OCI-LY7 (cell line): ENCODE measurements at regions not wholly inside any gene's neighbourhood (a gene's known extent, or its start where the extent isn't known, plus 50 kb on each side); places are given as distances from the start of the nearest gene placed in this dataset.

ENCODE experiments used
- BruUV-seq: library from RNA; stranded (reverse); fragments of 400-500 nt; replicated peaks from 2 replicates; lab custom pipeline; 2021; lab: Mats Ljungman, UMichigan
- CTCF ChIA-PET: fragments of 300-600 bp; sonication (Branson Sonifier 250); formaldehyde crosslinking; loops from one replicate; lab custom pipeline; 2022; ENCODE audit warnings: antibody characterized with exemption; ENCODE audit not compliant: unreplicated experiment; lab: Charles Lee
- POLR2A ChIA-PET: fragments of 300-600 bp; sonication (Branson Sonifier 250); formaldehyde crosslinking; loops from one replicate; lab custom pipeline; 2022; ENCODE audit warnings: antibody characterized with exemption; lab: Charles Lee
- DNase-seq: peaks from one replicate; pipeline ENCODE4 v3.0.0-alpha.2; 2015; ENCODE audit warnings: low spot score
- H2AFZ ChIP-seq: fragments of 200-600 bp; sonication (generic), shearing (Covaris generic); 2 replicates; pipeline ENCODE4 v1.6.1; 2014; ENCODE audit warnings: mild to moderate bottlenecking, antibody characterized with exemption, low read length, moderate library complexity
- H3K27ac ChIP-seq: fragments of 200-600 bp; sonication (generic); 2 replicates; pipeline ENCODE4 v1.5.1; 2014; ENCODE audit warnings: mixed run types, low read depth, mild to moderate bottlenecking, moderate library complexity, low read length, inconsistent platforms; ENCODE audit not compliant: poor library complexity, severe bottlenecking
- H3K36me3 ChIP-seq: fragments of 200-600 bp; sonication (generic); 2 replicates; pipeline ENCODE4 v1.6.1; 2014; ENCODE audit warnings: mild to moderate bottlenecking, antibody characterized with exemption, low read length, moderate library complexity, mixed read lengths; ENCODE audit not compliant: insufficient read depth
- H3K4me1 ChIP-seq: fragments of 200-600 bp; sonication (generic); 2 replicates; pipeline ENCODE4 v1.5.1; 2014; ENCODE audit warnings: mild to moderate bottlenecking, low read length; ENCODE audit not compliant: insufficient read depth, poor library complexity, severe bottlenecking
- H3K4me2 ChIP-seq: fragments of 200-600 bp; sonication (generic); 2 replicates; pipeline ENCODE4 v1.6.1; 2014; ENCODE audit warnings: mild to moderate bottlenecking, low read length
- H3K4me3 ChIP-seq: fragments of 200-600 bp; sonication (generic); 2 replicates; pipeline ENCODE4 v1.5.1; 2014; ENCODE audit warnings: mild to moderate bottlenecking, low read depth, low read length; ENCODE audit not compliant: poor library complexity, severe bottlenecking
- H3K79me2 ChIP-seq: fragments of 200-600 bp; sonication (generic); 2 replicates; pipeline ENCODE4 v1.6.1; 2016; ENCODE audit warnings: low read depth, mild to moderate bottlenecking, low read length, moderate library complexity, mixed read lengths; ENCODE audit not compliant: insufficient read depth
- H3K9me2 ChIP-seq: fragments of 200-600 bp; sonication (generic); 2 replicates; pipeline ENCODE4 v1.6.1; 2016; ENCODE audit warnings: mild to moderate bottlenecking, low read length, mixed read lengths; ENCODE audit not compliant: insufficient read depth
- H3K9me3 ChIP-seq: fragments of 200-600 bp; sonication (generic); 2 replicates; pipeline ENCODE4 v1.6.1; 2014; ENCODE audit warnings: mild to moderate bottlenecking, mixed run types, low read length, mixed read lengths
- H4K20me1 ChIP-seq: fragments of 200-600 bp; sonication (generic); 2 replicates; pipeline ENCODE4 v1.6.1; 2014; ENCODE audit warnings: mild to moderate bottlenecking, antibody characterized with exemption, low read length, moderate library complexity, mixed read lengths; ENCODE audit not compliant: insufficient read depth
- CTCF ChIP-seq: fragments of 200-600 bp; sonication (generic); conservative IDR thresholded peaks from 2 replicates; pipeline ENCODE4 v1.5.1; 2014; ENCODE audit warnings: mild to moderate bottlenecking, antibody characterized with exemption, low read length, moderate library complexity, mixed read lengths
- EZH2phosphoT487 ChIP-seq: fragments of 200-600 bp; sonication (generic); IDR thresholded peaks from 2 replicates; pipeline ENCODE4 v1.6.1; 2018; ENCODE audit warnings: low read depth, borderline replicate concordance, mild to moderate bottlenecking, mixed run types, antibody characterized with exemption, low read length, moderate library complexity, mixed read lengths
- intact Hi-C: fragments of 100-400 bp; cut with micrococcal nuclease; formaldehyde crosslinking; loops from one replicate; pipeline ENCODE4 v1.10.0; 2022; ENCODE audit not compliant: unreplicated experiment

DNA sequence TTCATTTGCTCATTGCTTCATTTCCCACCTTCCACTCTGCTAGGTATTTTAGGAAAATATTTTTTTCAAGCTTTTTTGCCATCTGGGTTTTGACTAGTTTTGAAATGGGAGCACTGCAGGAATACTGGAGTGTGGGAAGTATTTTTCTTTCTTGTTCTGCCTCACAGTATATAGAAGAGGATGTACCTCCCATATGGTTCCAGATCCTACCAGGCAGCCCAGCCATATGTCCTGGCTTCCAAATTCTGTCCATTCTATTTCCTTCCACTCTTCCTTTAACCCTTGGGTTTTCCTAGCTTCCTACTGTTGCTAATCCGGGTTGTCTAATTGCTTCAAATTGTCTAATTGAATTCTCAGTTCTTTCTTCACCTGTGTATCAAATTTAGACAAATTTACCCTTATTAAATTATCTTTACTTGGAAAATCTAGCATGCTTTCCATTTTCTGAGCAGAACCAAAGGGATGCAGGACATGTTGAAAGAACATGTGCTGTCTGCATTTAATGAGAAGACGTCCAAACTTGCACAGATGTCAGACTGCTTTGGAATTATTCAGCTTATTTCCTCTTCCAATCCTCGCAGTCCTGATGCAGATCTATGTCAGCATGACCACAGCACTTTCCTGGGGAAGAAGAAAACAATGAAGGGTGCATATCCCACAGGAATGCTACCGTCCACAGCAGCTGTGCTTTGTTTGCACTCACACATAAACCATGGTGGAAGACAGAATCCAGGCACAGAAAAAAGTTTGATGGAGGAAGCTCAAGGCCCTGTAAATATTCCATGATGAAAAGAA is 1273.9 kb upstream of the MAP3K7 start:
- Histone ChIP-seq H2AFZ (no peak overlapping the region), H3K27ac (no peak overlapping the region), H3K4me1 (no peaks in the 10 kb centered on the region), H3K9me3 (no peaks in the 10 kb centered on the region), H3K9me2 (no peaks in the 10 kb centered on the region), H3K36me3 (no peaks in the 10 kb centered on the region), H3K4me3 (no peak overlapping the region), H3K79me2 (no peaks in the 10 kb centered on the region), H4K20me1 (no peaks in the 10 kb centered on the region), H3K4me2 (no peak overlapping the region)
- BruUV-seq = no TSS peak
- DNase-seq = no peak
- CTCF ChIA-PET = no interaction called here
- intact Hi-C loops = no loop called here
- TF ChIP-seq CTCF (no peak), EZH2phosphoT487 (no peak)
- POLR2A ChIA-PET = interaction anchor here (0.5 kb wide), 1 partner anchor 17 kb away, joined by 5 read pairs; no protein-coding TSS in a partner anchor

DNA sequence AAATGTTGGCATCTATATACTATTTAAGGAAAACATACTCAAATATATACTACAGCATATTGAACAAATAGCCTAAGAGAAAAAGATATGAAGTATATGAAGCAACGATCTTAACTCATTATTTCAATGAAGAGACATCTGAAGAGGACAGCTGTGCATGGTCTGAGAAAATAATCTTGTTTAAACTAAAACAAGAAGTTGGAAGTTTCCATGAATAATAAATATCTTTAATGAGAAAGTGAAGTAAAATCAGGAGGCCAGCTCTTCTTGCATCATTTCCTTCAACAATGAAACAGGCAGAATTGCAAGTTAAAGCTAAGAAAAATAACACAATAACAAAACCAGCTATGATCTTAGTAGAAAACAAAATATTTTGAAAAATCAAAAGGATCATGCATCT is 1265.4 kb upstream of the MAP3K7 start:
- no peak overlapping the region for H2AFZ ChIP-seq
- no peaks in the 10 kb centered on the region for H3K79me2 ChIP-seq
- no peaks in the 10 kb centered on the region for H3K9me2 ChIP-seq
- POLR2A ChIA-PET = interaction anchor here (0.7 kb wide), 1 partner anchor 439 kb away, joined by 5 read pairs; no protein-coding TSS in a partner anchor
- TF ChIP-seq CTCF (no peak), EZH2phosphoT487 (no peak)
- H4K20me1 ChIP-seq = no peaks in the 10 kb centered on the region
- no peak overlapping the region for H3K27ac ChIP-seq
- H3K4me1 ChIP-seq = no peaks in the 10 kb centered on the region
- no peaks in the 10 kb centered on the region for H3K36me3 ChIP-seq
- H3K4me3 ChIP-seq = no peak overlapping the region
- no peaks in the 10 kb centered on the region for H3K9me3 ChIP-seq
- no peak for DNase-seq
- H3K4me2 ChIP-seq = no peak overlapping the region
- BruUV-seq = no TSS peak
- intact Hi-C loops = no loop called here
- CTCF ChIA-PET = no interaction called here

GRCh38 chr6:91834813-91835212 is 1247.9 kb upstream of the MAP3K7 start:
- TF ChIP-seq EZH2phosphoT487 (no peak), CTCF (no peak)
- no peaks in the 10 kb centered on the region for H3K79me2 ChIP-seq
- no peak overlapping the region for H3K4me2 ChIP-seq
- no peak overlapping the region for H2AFZ ChIP-seq
- H3K9me2 ChIP-seq = no peaks in the 10 kb centered on the region
- H3K4me1 ChIP-seq = no peaks in the 10 kb centered on the region
- H4K20me1 ChIP-seq = no peaks in the 10 kb centered on the region
- no peak for DNase-seq
- H3K4me3 ChIP-seq = no peak overlapping the region
- H3K36me3 ChIP-seq = no peaks in the 10 kb centered on the region
- ChIA-PET CTCF (no interaction called here), POLR2A (no interaction called here)
- H3K27ac ChIP-seq = no peak overlapping the region
- intact Hi-C loops = no loop called here
- no peaks in the 10 kb centered on the region for H3K9me3 ChIP-seq
- BruUV-seq = no TSS peak
